ENCODE measurements at regions not wholly inside any gene's neighbourhood (a gene's known extent, or its start where the extent isn't known, plus 50 kb on each side); places are given as distances from the start of the nearest gene placed in this dataset.

DNA sequence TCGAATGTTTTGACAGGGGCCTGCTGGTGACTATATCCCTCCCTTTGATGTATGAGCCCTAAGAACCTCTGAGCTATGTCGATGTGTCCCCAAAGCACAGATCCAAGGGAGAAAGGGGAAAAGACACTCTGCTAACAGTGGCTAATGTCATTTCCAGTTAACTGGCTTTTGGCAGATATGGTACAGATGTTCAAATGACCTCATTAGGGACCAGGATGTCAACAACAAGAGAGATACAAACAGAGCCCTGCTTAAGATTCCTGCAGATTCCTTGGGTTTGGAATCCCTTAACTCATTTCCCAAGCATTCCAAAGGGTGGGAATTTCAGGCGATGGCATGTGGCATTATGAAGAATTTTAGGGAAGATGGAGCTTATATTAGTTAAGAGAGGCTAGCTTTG, 517.3 kb downstream of the SOX6 start:
- TF ChIP-seq, protein P1, sequence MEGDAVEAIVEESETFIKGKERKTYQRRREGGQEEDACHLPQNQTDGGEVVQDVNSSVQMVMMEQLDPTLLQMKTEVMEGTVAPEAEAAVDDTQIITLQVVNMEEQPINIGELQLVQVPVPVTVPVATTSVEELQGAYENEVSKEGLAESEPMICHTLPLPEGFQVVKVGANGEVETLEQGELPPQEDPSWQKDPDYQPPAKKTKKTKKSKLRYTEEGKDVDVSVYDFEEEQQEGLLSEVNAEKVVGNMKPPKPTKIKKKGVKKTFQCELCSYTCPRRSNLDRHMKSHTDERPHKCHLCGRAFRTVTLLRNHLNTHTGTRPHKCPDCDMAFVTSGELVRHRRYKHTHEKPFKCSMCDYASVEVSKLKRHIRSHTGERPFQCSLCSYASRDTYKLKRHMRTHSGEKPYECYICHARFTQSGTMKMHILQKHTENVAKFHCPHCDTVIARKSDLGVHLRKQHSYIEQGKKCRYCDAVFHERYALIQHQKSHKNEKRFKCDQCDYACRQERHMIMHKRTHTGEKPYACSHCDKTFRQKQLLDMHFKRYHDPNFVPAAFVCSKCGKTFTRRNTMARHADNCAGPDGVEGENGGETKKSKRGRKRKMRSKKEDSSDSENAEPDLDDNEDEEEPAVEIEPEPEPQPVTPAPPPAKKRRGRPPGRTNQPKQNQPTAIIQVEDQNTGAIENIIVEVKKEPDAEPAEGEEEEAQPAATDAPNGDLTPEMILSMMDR (IDR thresholded peaks at IDR 0.05): no peak
- TF ChIP-seq POLR2A (IDR thresholded peaks at IDR 0.05): no peak
- TF ChIP-seq POLR2AphosphoS5 (IDR thresholded peaks at IDR 0.05): no peak
